HEK293 (cell line): ENCODE measurements at regions not wholly inside any gene's neighbourhood (a gene's known extent, or its start where the extent isn't known, plus 50 kb on each side); places are given as distances from the start of the nearest gene placed in this dataset.
A peak's percentile ranks its signal among the peaks of the same experiment; 100 is the strongest.
"Not testable (repeated sequence)": the region's sequence is repeated elsewhere in the genome, so short reads cannot be mapped to it uniquely, and the experiment has no call there.

Experiments used
- CTCF ChIA-PET: fragments of 350-600 bp; formaldehyde crosslinking; extraction: SDS; loops from one replicate; lab custom pipeline; 2021; ENCODE audit warnings: antibody characterized with exemption; lab: Yijun Ruan, JAX
- POLR2A ChIA-PET: fragments of 300-600 bp; formaldehyde crosslinking; extraction: SDS; loops from one replicate; lab custom pipeline; 2020; ENCODE audit warnings: antibody characterized with exemption, inconsistent platforms; lab: Yijun Ruan, JAX
- H3K27ac ChIP-seq: fragments of 200-500 bp; sonication (Bioruptor generic); 2 replicates; pipeline ENCODE4 v1.5.1; 2014; ENCODE audit warnings: low read depth, low read length, control low read depth, inconsistent platforms; ENCODE audit errors: extremely low read depth
- H3K36me3 ChIP-seq, 2 experiments: fragments of 200-500 bp in 1 of 2; sonication (Bioruptor generic) in 1 of 2; 1 replicate in 1 of 2; 2 replicates in 1 of 2; pipeline ENCODE4 v1.5.1; 2014 to 2017; ENCODE audit warnings: inconsistent platforms in 2 of 2, low read length in 2 of 2; ENCODE audit not compliant: control insufficient read depth in 2 of 2, insufficient read depth in 1 of 2
- H3K4me1 ChIP-seq: fragments of 200-500 bp; sonication (Bioruptor generic); 2 replicates; pipeline ENCODE4 v1.5.1; 2014; ENCODE audit warnings: mild to moderate bottlenecking, low read length, inconsistent platforms; ENCODE audit not compliant: control insufficient read depth, insufficient read depth
- H3K4me3 ChIP-seq: 2 replicates; pipeline ENCODE4 v1.5.1; 2011; ENCODE audit warnings: low read depth, mild to moderate bottlenecking, control low read depth, low read length, moderate library complexity
- H3K9me3 ChIP-seq: fragments of 200-500 bp; sonication (Bioruptor generic); 2 replicates; pipeline ENCODE4 v1.5.1; 2014; ENCODE audit warnings: low read depth, low read length, inconsistent platforms; ENCODE audit not compliant: control insufficient read depth, insufficient read depth
- KLF16 ChIP-seq: fragments of 450-650 bp; formaldehyde crosslinking; IDR thresholded peaks from 2 replicates; pipeline ENCODE4 v1.5.1; 2017; ENCODE audit warnings: missing biosample characterization, missing genetic modification characterization
- KLF8 ChIP-seq: fragments of 450-650 bp; formaldehyde crosslinking; IDR thresholded peaks from 2 replicates; pipeline ENCODE4 v1.5.1; 2016; ENCODE audit warnings: missing biosample characterization, missing genetic modification characterization
- MZF1 ChIP-seq: fragments of 450-650 bp; formaldehyde crosslinking; IDR thresholded peaks from 2 replicates; pipeline ENCODE4 v1.5.1; 2017; ENCODE audit warnings: missing biosample characterization, missing genetic modification characterization, borderline replicate concordance
- PRDM4 ChIP-seq: fragments of 450-650 bp; formaldehyde crosslinking; IDR thresholded peaks from 2 replicates; pipeline ENCODE4 v1.5.1; 2017; ENCODE audit warnings: missing biosample characterization, missing genetic modification characterization
- SCRT2 ChIP-seq: fragments of 450-650 bp; formaldehyde crosslinking; IDR thresholded peaks from 2 replicates; pipeline ENCODE4 v1.5.1; 2016; ENCODE audit warnings: missing biosample characterization, missing genetic modification characterization
- ZBTB48 ChIP-seq: fragments of 450-650 bp; formaldehyde crosslinking; IDR thresholded peaks from 2 replicates; pipeline ENCODE4 v1.5.1; 2016; ENCODE audit warnings: missing biosample characterization, missing genetic modification characterization
- ZBTB7A ChIP-seq: fragments of 450-650 bp; formaldehyde crosslinking; IDR thresholded peaks from 2 replicates; pipeline ENCODE4 v1.5.1; 2016; ENCODE audit warnings: low read depth, missing biosample characterization, missing genetic modification characterization
- ZNF121 ChIP-seq: fragments of 450-650 bp; formaldehyde crosslinking; IDR thresholded peaks from 2 replicates; pipeline ENCODE4 v1.5.1; 2016; ENCODE audit warnings: missing biosample characterization, missing genetic modification characterization
- ZNF184 ChIP-seq: fragments of 450-650 bp; IDR thresholded peaks from 2 replicates; pipeline ENCODE4 v1.5.1; 2018; ENCODE audit warnings: missing biosample characterization, mild to moderate bottlenecking, missing genetic modification characterization
- ZNF211 ChIP-seq: fragments of 450-650 bp; formaldehyde crosslinking; IDR thresholded peaks from 2 replicates; pipeline ENCODE4 v1.5.1; 2016; ENCODE audit warnings: low read depth, missing biosample characterization, missing genetic modification characterization
- ZNF23 ChIP-seq: fragments of 450-650 bp; formaldehyde crosslinking; IDR thresholded peaks from 2 replicates; pipeline ENCODE4 v1.5.1; 2016; ENCODE audit warnings: missing biosample characterization, missing genetic modification characterization, borderline replicate concordance
- ZNF24 ChIP-seq: fragments of 450-650 bp; formaldehyde crosslinking; IDR thresholded peaks from 2 replicates; pipeline ENCODE4 v1.5.1; 2016; ENCODE audit warnings: missing biosample characterization, missing genetic modification characterization
- ZNF302 ChIP-seq: fragments of 450-650 bp; formaldehyde crosslinking; IDR thresholded peaks from 2 replicates; pipeline ENCODE4 v1.5.1; 2016; ENCODE audit warnings: missing biosample characterization, missing genetic modification characterization, low read depth
- ZNF354C ChIP-seq: fragments of 450-650 bp; formaldehyde crosslinking; IDR thresholded peaks from 2 replicates; pipeline ENCODE4 v1.5.1; 2016; ENCODE audit warnings: missing biosample characterization, missing genetic modification characterization, low read depth, borderline replicate concordance
- ZNF362 ChIP-seq: fragments of 450-650 bp; formaldehyde crosslinking; IDR thresholded peaks from 2 replicates; pipeline ENCODE4 v1.5.1; 2016; ENCODE audit warnings: missing biosample characterization, missing genetic modification characterization
- ZNF529 ChIP-seq: fragments of 450-650 bp; formaldehyde crosslinking; IDR thresholded peaks from 2 replicates; pipeline ENCODE4 v1.5.1; 2017; ENCODE audit warnings: missing genetic modification characterization, missing biosample characterization; ENCODE audit not compliant: insufficient replicate concordance
- ZNF555 ChIP-seq: fragments of 450-650 bp; formaldehyde crosslinking; conservative IDR thresholded peaks from 2 replicates; pipeline ENCODE4 v1.5.1; 2017; ENCODE audit warnings: missing biosample characterization, mild to moderate bottlenecking, missing genetic modification characterization, inconsistent platforms
- ZNF626 ChIP-seq: fragments of 450-650 bp; sonication (Bioruptor Pico); formaldehyde crosslinking; IDR thresholded peaks from 2 replicates; pipeline ENCODE4 v1.5.1; 2018; ENCODE audit warnings: missing biosample characterization, missing genetic modification characterization, inconsistent platforms
- ZNF701 ChIP-seq: fragments of 450-650 bp; formaldehyde crosslinking; IDR thresholded peaks from 2 replicates; pipeline ENCODE4 v1.5.1; 2016; ENCODE audit warnings: missing biosample characterization, missing genetic modification characterization
- ZNF704 ChIP-seq: fragments of 450-650 bp; formaldehyde crosslinking; IDR thresholded peaks from 2 replicates; pipeline ENCODE4 v1.5.1; 2016; ENCODE audit warnings: missing biosample characterization, missing genetic modification characterization
- ZNF843 ChIP-seq: fragments of 450-650 bp; formaldehyde crosslinking; IDR thresholded peaks from 2 replicates; pipeline ENCODE4 v1.5.1; 2016; ENCODE audit warnings: missing biosample characterization, missing genetic modification characterization
- ZSCAN30 ChIP-seq: fragments of 450-650 bp; IDR thresholded peaks from 2 replicates; pipeline ENCODE4 v1.5.1; 2018; ENCODE audit warnings: missing biosample characterization, mild to moderate bottlenecking, missing genetic modification characterization, moderate library complexity
- TF ChIP-seq, protein P1 (sequence below): fragments of 450-650 bp; formaldehyde crosslinking; IDR thresholded peaks from 2 replicates; pipeline ENCODE4 v1.5.1; 2016; ENCODE audit warnings: missing biosample characterization, missing genetic modification characterization
- TF ChIP-seq, protein P2 (sequence below): fragments of 450-650 bp; formaldehyde crosslinking; IDR thresholded peaks from 2 replicates; pipeline ENCODE4; 2016; ENCODE audit warnings: missing biosample characterization, missing genetic modification characterization

DNA sequence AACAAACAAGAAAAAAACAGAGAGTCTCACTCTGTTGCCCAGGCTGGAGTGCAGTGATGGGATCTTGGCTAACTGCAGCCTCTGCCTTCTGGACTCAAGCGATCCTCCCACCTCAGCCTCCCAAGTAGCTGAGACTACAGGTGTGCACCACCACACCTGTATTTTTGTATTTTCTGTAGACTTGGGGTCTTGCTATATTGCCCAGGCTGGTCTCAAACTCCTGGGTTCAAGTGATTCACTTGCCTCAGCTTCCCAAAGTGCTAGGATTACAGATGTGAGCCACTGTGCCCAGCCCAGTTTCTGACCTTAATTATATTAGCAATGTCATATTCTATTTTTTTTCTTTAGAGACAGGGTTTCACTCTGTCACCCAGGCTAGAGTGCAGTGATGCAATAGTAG, 52.3 kb upstream of the USP7 start:
- CTCF ChIA-PET = interaction anchor here (0.6 to 1.4 kb wide), 3 partner anchors 17 to 249 kb away, joined by 3 to 7 read pairs (median 3); no protein-coding TSS in a partner anchor

DNA sequence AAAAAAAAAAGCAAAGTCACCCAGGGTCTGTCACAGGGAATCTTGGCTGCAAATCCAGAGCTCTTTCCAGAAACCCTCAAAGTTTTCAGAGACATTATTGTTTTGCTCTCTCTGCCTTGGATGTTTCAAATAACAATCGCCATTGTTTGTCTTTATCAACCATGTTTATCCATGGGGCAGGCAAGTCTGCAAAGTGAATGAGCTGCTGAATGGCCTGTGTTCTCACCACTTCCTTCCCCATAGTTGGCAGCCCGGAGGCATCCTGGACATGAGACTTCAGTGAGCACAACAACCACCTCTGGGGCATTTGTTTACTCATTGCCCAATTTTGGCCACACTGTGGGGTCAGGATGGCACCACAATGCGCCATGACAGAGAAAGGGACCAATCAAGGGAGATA, 53.1 kb upstream of the USP7 start:
- H3K4me3 ChIP-seq = no peak overlapping the region
- no peak for TF ChIP-seq ZNF354C (tag by site-specific recombination)
- no peak for TF ChIP-seq ZNF121 (tag by site-specific recombination)
- no peak for TF ChIP-seq ZBTB48 (tag by site-specific recombination)
- TF ChIP-seq ZNF211 (tag by site-specific recombination) = no peak
- TF ChIP-seq PRDM4 (tag by site-specific recombination) = no peak
- TF ChIP-seq ZNF23 (tag by site-specific recombination) = no peak
- TF ChIP-seq, protein P1, sequence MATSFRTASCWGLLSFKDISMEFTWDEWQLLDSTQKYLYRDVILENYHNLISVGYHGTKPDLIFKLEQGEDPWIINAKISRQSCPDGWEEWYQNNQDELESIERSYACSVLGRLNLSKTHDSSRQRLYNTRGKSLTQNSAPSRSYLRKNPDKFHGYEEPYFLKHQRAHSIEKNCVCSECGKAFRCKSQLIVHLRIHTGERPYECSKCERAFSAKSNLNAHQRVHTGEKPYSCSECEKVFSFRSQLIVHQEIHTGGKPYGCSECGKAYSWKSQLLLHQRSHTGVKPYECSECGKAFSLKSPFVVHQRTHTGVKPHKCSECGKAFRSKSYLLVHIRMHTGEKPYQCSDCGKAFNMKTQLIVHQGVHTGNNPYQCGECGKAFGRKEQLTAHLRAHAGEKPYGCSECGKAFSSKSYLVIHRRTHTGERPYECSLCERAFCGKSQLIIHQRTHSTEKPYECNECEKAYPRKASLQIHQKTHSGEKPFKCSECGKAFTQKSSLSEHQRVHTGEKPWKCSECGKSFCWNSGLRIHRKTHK (tag by site-specific recombination) = no peak
- TF ChIP-seq, all 188 proteins: peak for 0
- ChIA-PET CTCF (interaction anchor here (0.6 to 2.0 kb wide), 5 partner anchors 8 to 268 kb away, joined by 3 to 9 read pairs (median 4); no protein-coding TSS in a partner anchor), POLR2A (no interaction called here)
- H3K4me1 ChIP-seq = no peaks in the 10 kb centered on the region
- no peaks in the 10 kb centered on the region for H3K36me3 ChIP-seq
- no peak overlapping the region for H3K27ac ChIP-seq
- no peaks in the 10 kb centered on the region for H3K9me3 ChIP-seq

More for the DNA sequence above, 52.3 kb upstream of the USP7 start:
- POLR2A ChIA-PET, H3K27ac ChIP-seq, H3K4me1 ChIP-seq, H3K9me3 ChIP-seq, H3K36me3 ChIP-seq, H3K4me3 ChIP-seq: not testable (repeated sequence)
- TF ChIP-seq ZNF121 (tag by site-specific recombination) = peak; percentile 76; the same call in 1 of the 2 replicates

- POLR2A ChIA-PET = no interaction called here
- no peak overlapping the region for H3K27ac ChIP-seq
- TF ChIP-seq ZNF704 (tag by site-specific recombination) = no peak
- no peak for TF ChIP-seq ZSCAN30 (tag by site-specific recombination)
- no peak for TF ChIP-seq ZNF184 (tag by site-specific recombination)
- TF ChIP-seq ZNF843 (tag by site-specific recombination) = no peak
- TF ChIP-seq, protein P2, sequence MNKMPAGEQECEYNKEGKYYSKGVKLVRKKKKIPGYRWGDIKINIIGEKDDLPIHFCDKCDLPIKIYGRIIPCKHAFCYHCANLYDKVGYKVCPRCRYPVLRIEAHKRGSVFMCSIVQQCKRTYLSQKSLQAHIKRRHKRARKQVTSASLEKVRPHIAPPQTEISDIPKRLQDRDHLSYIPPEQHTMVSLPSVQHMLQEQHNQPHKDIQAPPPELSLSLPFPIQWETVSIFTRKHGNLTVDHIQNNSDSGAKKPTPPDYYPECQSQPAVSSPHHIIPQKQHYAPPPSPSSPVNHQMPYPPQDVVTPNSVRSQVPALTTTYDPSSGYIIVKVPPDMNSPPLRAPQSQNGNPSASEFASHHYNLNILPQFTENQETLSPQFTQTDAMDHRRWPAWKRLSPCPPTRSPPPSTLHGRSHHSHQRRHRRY (tag by site-specific recombination) = no peak
- no peak for TF ChIP-seq SCRT2 (tag by site-specific recombination)
- no peak for TF ChIP-seq ZNF701 (tag by site-specific recombination)
- TF ChIP-seq KLF8 (tag by site-specific recombination) = no peak
- no peak for TF ChIP-seq ZNF362
- TF ChIP-seq MZF1 = no peak
- no peak for TF ChIP-seq ZNF555 (tag by site-specific recombination)
- no peak for TF ChIP-seq ZNF626
- no peak for TF ChIP-seq ZNF24 (tag by site-specific recombination)
- no peak for TF ChIP-seq ZBTB7A (tag by site-specific recombination)
- no peak for TF ChIP-seq ZNF302 (tag by site-specific recombination)
- TF ChIP-seq KLF16 = no peak
- TF ChIP-seq ZNF529 = no peak
Measured at GRCh38 chr16:9027070-9027799, 63.5 kb upstream of the USP7 start.

More at GRCh38 chr16:9027070-9027799, 63.5 kb upstream of the USP7 start:
- Histone ChIP-seq H3K4me3 (no peak overlapping the region), H3K4me1 (no peaks in the 10 kb centered on the region), H3K36me3 (no peaks in the 10 kb centered on the region), H3K9me3 (no peaks in the 10 kb centered on the region)
- CTCF ChIA-PET = interaction anchor here (1.6 kb wide), 1 partner anchor 19 kb away, joined by 3 read pairs; no protein-coding TSS in a partner anchor
